H1 (cell line): ENCODE measurements at regions not wholly inside any gene's neighbourhood (a gene's known extent, or its start where the extent isn't known, plus 50 kb on each side); places are given as distances from the start of the nearest gene placed in this dataset.

ENCODE experiments used
- CTCF ChIA-PET: fragments of 300-600 bp; sonication (Branson Sonifier 250); formaldehyde crosslinking; loops from one replicate; lab custom pipeline; 2021; ENCODE audit not compliant: partially characterized antibody; lab: Charles Lee
- POLR2A ChIA-PET: fragments of 300-600 bp; sonication (Branson Sonifier 250); formaldehyde crosslinking; loops from one replicate; lab custom pipeline; 2021; ENCODE audit warnings: inconsistent platforms; ENCODE audit not compliant: partially characterized antibody; lab: Charles Lee
- DNase-seq, 2 experiments: peaks; one replicate each; pipeline versions ENCODE4 v3.0.0 to v3.0.0-alpha.2; 2010 to 2022; ENCODE audit warnings: low spot score in 2 of 2, low read depth in 1 of 2, mixed read lengths in 1 of 2
- FAIRE-seq: peaks from 2 replicates; lab custom pipeline; 2011; peaks lifted over from hg19 to GRCh38; lab: Jason Lieb, UNC
- H2AFZ ChIP-seq: 2 replicates; pipeline ENCODE4 v1.8.1; 2012; ENCODE audit warnings: low read length, inconsistent platforms
- H2AK5ac ChIP-seq: 2 replicates; pipeline ENCODE4 v1.6.1; 2013; ENCODE audit warnings: low read depth, low read length
- H2BK120ac ChIP-seq: replicated peaks from 2 replicates; pipeline ENCODE3; 2013; ENCODE audit warnings: low read depth, low read length, inconsistent platforms
- H2BK12ac ChIP-seq: 2 replicates; pipeline ENCODE4 v1.6.1; 2013; ENCODE audit warnings: low read depth, low read length
- H2BK15ac ChIP-seq: 2 replicates; pipeline ENCODE4 v1.6.1; 2013; ENCODE audit warnings: low read length
- H2BK20ac ChIP-seq: 2 replicates; pipeline ENCODE4 v1.6.1; 2013; ENCODE audit warnings: low read length
- H2BK5ac ChIP-seq: 2 replicates; pipeline ENCODE4 v1.6.1; 2013; ENCODE audit warnings: low read depth, low read length
- H3K14ac ChIP-seq: 2 replicates; pipeline ENCODE4 v1.6.1; 2013; ENCODE audit warnings: inconsistent platforms; ENCODE audit not compliant: insufficient read length
- H3K18ac ChIP-seq: 2 replicates; pipeline ENCODE4 v1.6.1; 2013; ENCODE audit warnings: low read length; ENCODE audit errors: extremely low read depth
- H3K23ac ChIP-seq: 2 replicates; pipeline ENCODE4 v1.6.1; 2013; ENCODE audit warnings: inconsistent platforms; ENCODE audit not compliant: insufficient read length
- H3K23me2 ChIP-seq: 2 replicates; pipeline ENCODE4 v1.6.1; 2013; ENCODE audit warnings: low read depth, low read length
- H3K27ac ChIP-seq: 2 replicates; pipeline ENCODE4 v1.6.1; 2011; ENCODE audit warnings: low read depth, low read length, inconsistent platforms
- H3K27me3 ChIP-seq, 4 experiments: replicated peaks in 1 of 4; 1 replicate in 1 of 4; 2 replicates in 3 of 4; pipeline versions ENCODE4 v1.6.1 to v1.8.1; 2011 to 2013; ENCODE audit warnings: low read length in 3 of 4, mild to moderate bottlenecking in 3 of 4, inconsistent platforms in 2 of 4, mixed read lengths in 2 of 4, moderate library complexity in 1 of 4; ENCODE audit not compliant: control insufficient read depth in 3 of 4, insufficient read depth in 3 of 4; ENCODE audit errors: extremely low read depth in 1 of 4
- H3K36me3 ChIP-seq, 4 experiments: 2 replicates each; pipeline versions ENCODE4 v1.6.1 to v1.8.1; 2011 to 2013; ENCODE audit warnings: mild to moderate bottlenecking in 4 of 4, low read length in 3 of 4, moderate library complexity in 2 of 4, control low read depth in 1 of 4, inconsistent platforms in 1 of 4; ENCODE audit not compliant: insufficient read depth in 4 of 4, control insufficient read depth in 2 of 4
- H3K4ac ChIP-seq: replicated peaks from 2 replicates; pipeline ENCODE3; 2013; ENCODE audit warnings: low read length, low read depth, mixed read lengths, inconsistent platforms; ENCODE audit not compliant: insufficient read length
- H3K4me1 ChIP-seq, 4 experiments: replicated peaks in 1 of 4; 1 replicate in 1 of 4; 2 replicates in 3 of 4; pipeline versions ENCODE4 v1.6.1 to v1.8.1; 2011 to 2013; ENCODE audit warnings: low read length in 3 of 4, inconsistent platforms in 2 of 4, mixed read lengths in 1 of 4; ENCODE audit not compliant: insufficient read depth in 4 of 4, control insufficient read depth in 3 of 4
- H3K4me2 ChIP-seq, 2 experiments: 2 replicates each; pipeline versions ENCODE4 v1.6.1 to v1.8.1; 2011 to 2013; ENCODE audit warnings: low read depth in 2 of 2, low read length in 2 of 2, control low read depth in 1 of 2, inconsistent platforms in 1 of 2, mild to moderate bottlenecking in 1 of 2; ENCODE audit not compliant: insufficient read depth in 1 of 2
- H3K4me3 ChIP-seq, 4 experiments: fragments of 200-600, 300-600 bp in 1 of 4; sonication (generic), shearing (Covaris generic), sonication (Bioruptor Twin) in 1 of 4; 2 replicates each; pipeline versions ENCODE4 v1.5.1 to v1.8.1; 2011 to 2016; ENCODE audit warnings: low read length in 4 of 4, low read depth in 3 of 4, control low read depth in 2 of 4, inconsistent platforms in 2 of 4, mild to moderate bottlenecking in 2 of 4, mixed read lengths in 1 of 4, moderate library complexity in 1 of 4; ENCODE audit not compliant: insufficient read depth in 2 of 4; ENCODE audit errors: extremely low read depth in 1 of 4
- H3K56ac ChIP-seq: replicated peaks from 2 replicates; pipeline ENCODE3; 2013; ENCODE audit warnings: low read depth, mild to moderate bottlenecking, mixed read lengths, low read length, inconsistent platforms; ENCODE audit not compliant: insufficient read length
- H3K79me1 ChIP-seq: 2 replicates; pipeline ENCODE4 v1.6.1; 2013; ENCODE audit warnings: low read depth, low read length, control low read depth
- H3K79me2 ChIP-seq, 2 experiments: 2 replicates each; pipeline versions ENCODE4 v1.6.1 to v1.8.1; 2012 to 2013; ENCODE audit warnings: low read length in 2 of 2, mild to moderate bottlenecking in 2 of 2, inconsistent platforms in 1 of 2; ENCODE audit not compliant: insufficient read depth in 2 of 2, control insufficient read depth in 1 of 2
- H3K9ac ChIP-seq, 4 experiments: replicated peaks in 1 of 4; 1 replicate in 1 of 4; 2 replicates in 3 of 4; pipeline versions ENCODE4 v1.6.1 to v1.8.1; 2011 to 2013; ENCODE audit warnings: low read depth in 3 of 4, low read length in 3 of 4, control low read depth in 2 of 4, mild to moderate bottlenecking in 2 of 4, moderate library complexity in 2 of 4, inconsistent platforms in 1 of 4; ENCODE audit errors: extremely low read depth in 1 of 4
- H3K9me3 ChIP-seq, 2 experiments: 2 replicates each; pipeline versions ENCODE4 v1.6.1 to v1.8.1; 2012 to 2013; ENCODE audit warnings: mild to moderate bottlenecking in 2 of 2, moderate library complexity in 2 of 2, control low read depth in 1 of 2, inconsistent platforms in 1 of 2, low read depth in 1 of 2, low read length in 1 of 2, mixed read lengths in 1 of 2; ENCODE audit not compliant: insufficient read depth in 2 of 2
- H4K20me1 ChIP-seq, 2 experiments: replicated peaks in 1 of 2; 2 replicates each; pipeline versions ENCODE3 to v1.8.1; 2011 to 2013; ENCODE audit warnings: inconsistent platforms in 2 of 2, low read length in 2 of 2, mild to moderate bottlenecking in 1 of 2; ENCODE audit not compliant: insufficient read depth in 2 of 2, control insufficient read depth in 1 of 2
- H4K5ac ChIP-seq: 2 replicates; pipeline ENCODE4 v1.6.1; 2013; ENCODE audit warnings: low read length, low read depth, mixed read lengths, inconsistent platforms; ENCODE audit not compliant: insufficient read length
- H4K8ac ChIP-seq: 2 replicates; pipeline ENCODE4 v1.8.0; 2013; ENCODE audit warnings: mild to moderate bottlenecking, moderate library complexity, low read length, inconsistent platforms; ENCODE audit not compliant: insufficient read depth; ENCODE audit errors: extremely low read depth
- H4K91ac ChIP-seq: replicated peaks from 2 replicates; pipeline ENCODE3; 2013; ENCODE audit warnings: low read length, mixed read lengths, inconsistent platforms; ENCODE audit not compliant: insufficient read length
- BCL11A ChIP-seq, 2 experiments: IDR thresholded peaks; one replicate each; pipeline ENCODE4 v1.6.1; 2011; ENCODE audit warnings: low read depth in 2 of 2, low read length in 2 of 2, mild to moderate bottlenecking in 2 of 2
- BRCA1 ChIP-seq: IDR thresholded peaks from 2 replicates; pipeline ENCODE4 v1.6.1; 2012; ENCODE audit warnings: low read depth, low read length, improper control_type of control experiment
- CTBP2 ChIP-seq: IDR thresholded peaks from 2 replicates; pipeline ENCODE4 v1.7.0; 2011; ENCODE audit warnings: borderline replicate concordance, mild to moderate bottlenecking, moderate library complexity, mixed read lengths, low read length; ENCODE audit not compliant: insufficient read depth, insufficient read length
- EGR1 ChIP-seq: IDR thresholded peaks from 2 replicates; pipeline ENCODE4 v1.6.1; 2011; ENCODE audit warnings: low read depth, low read length, borderline replicate concordance
- KDM5A ChIP-seq: fragments of 200-600 bp; IDR thresholded peaks from 2 replicates; pipeline ENCODE4 v1.7.1; 2012; ENCODE audit warnings: mild to moderate bottlenecking, low read length, inconsistent platforms, mixed read lengths
- NRF1 ChIP-seq: IDR thresholded peaks from 2 replicates; pipeline ENCODE4 v1.6.1; 2011; ENCODE audit warnings: mild to moderate bottlenecking, low read depth, low read length, improper control_type of control experiment
- POU5F1 ChIP-seq: IDR thresholded peaks from 2 replicates; pipeline ENCODE4 v1.6.1; 2011; ENCODE audit warnings: low read depth, mild to moderate bottlenecking, low read length, moderate library complexity
- RFX5 ChIP-seq: IDR thresholded peaks from 2 replicates; pipeline ENCODE4 v1.6.1; 2011; ENCODE audit warnings: low read depth, low read length, improper control_type of control experiment, borderline replicate concordance
- SP4 ChIP-seq: IDR thresholded peaks from 2 replicates; pipeline ENCODE4 v1.6.1; 2012; ENCODE audit warnings: low read length, inconsistent platforms
- TAF1 ChIP-seq: IDR thresholded peaks from 2 replicates; pipeline ENCODE4 v1.6.1; 2011; ENCODE audit warnings: mild to moderate bottlenecking, low read depth, low read length
- WGBS, 2 experiments: shearing (Covaris generic) in 1 of 2; methylation state at CpG; one replicate each; pipeline versions ENCODE4 v1.1.6 to v1.1.7; 2013 to 2015; ENCODE audit warnings: low lambda C conversion rate in 2 of 2, mixed read lengths in 2 of 2, inconsistent platforms in 1 of 2, low coverage in 1 of 2, missing lambda C conversion rate in 1 of 2; ENCODE audit not compliant: insufficient replicate concordance in 2 of 2, insufficient coverage in 1 of 2, insufficient read length in 1 of 2; ENCODE audit errors: extremely low coverage in 1 of 2, missing lambda C conversion rate in 1 of 2; 5-methylcytosine and 5-hydroxymethylcytosine counted together
- TF ChIP-seq, protein P1 (sequence below): IDR thresholded peaks from 2 replicates; pipeline ENCODE4 v1.6.1; 2011; ENCODE audit warnings: low read length, improper control_type of control experiment
- TF ChIP-seq, protein P2 (sequence below), 3 experiments: IDR thresholded peaks; 1 replicate in 2 of 3; 2 replicates in 1 of 3; pipeline versions ENCODE4 v1.5.1 to v1.6.1; 2011; ENCODE audit warnings: low read length in 3 of 3, mild to moderate bottlenecking in 3 of 3, inconsistent platforms in 2 of 3, low read depth in 1 of 3, moderate library complexity in 1 of 3; ENCODE audit not compliant: insufficient read depth in 1 of 3; ENCODE audit errors: control extremely low read depth in 1 of 3

DNA sequence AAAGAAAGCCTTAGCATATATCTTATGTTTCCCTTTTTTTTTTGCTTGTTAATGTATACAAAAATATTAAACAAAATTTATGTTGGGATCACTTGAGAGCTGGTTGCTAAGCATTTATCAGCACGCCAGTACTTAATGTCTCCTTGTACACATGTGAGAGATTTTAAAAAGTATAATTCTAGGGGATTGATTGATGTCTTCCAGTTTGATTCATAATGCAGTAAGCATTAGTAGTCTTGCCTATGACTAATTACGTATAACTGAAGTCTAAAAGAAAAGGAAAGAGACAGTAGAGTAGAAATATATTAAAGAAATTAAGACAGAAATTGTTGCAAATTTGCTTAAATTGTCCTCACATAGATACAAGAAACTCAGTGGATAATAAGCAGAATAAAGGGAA, 1630.4 kb upstream of the B3GALT2 start:
- Histone ChIP-seq H3K4me1 (no peaks in the 10 kb centered on the region), H3K18ac (no peak overlapping the region), H3K23me2 (no peaks in the 10 kb centered on the region), H3K79me1 (no peaks in the 10 kb centered on the region), H3K4ac (no peak overlapping the region), H3K9me3 (no peaks in the 10 kb centered on the region), H4K91ac (no peak overlapping the region), H4K20me1 (no peaks in the 10 kb centered on the region), H4K5ac (no peak overlapping the region), H3K14ac (no peak overlapping the region), H2AK5ac (no peak overlapping the region), H3K56ac (no peak overlapping the region), H3K23ac (no peak overlapping the region), H2AFZ (no peak overlapping the region), H3K27ac (no peak overlapping the region), H2BK5ac (no peak overlapping the region), H2BK15ac (no peak overlapping the region), H3K4me2 (no peak overlapping the region), H3K36me3 (no peaks in the 10 kb centered on the region), H2BK12ac (no peak overlapping the region), H3K4me3 (no peak overlapping the region), H3K27me3 (no peaks in the 10 kb centered on the region), H3K79me2 (no peaks in the 10 kb centered on the region), H2BK120ac (no peak overlapping the region), H4K8ac (no peak overlapping the region), H3K9ac (no peak overlapping the region), H2BK20ac (no peak overlapping the region)
- POLR2A ChIA-PET = no interaction called here
- no peak for DNase-seq
- 92% methylated on average over 2 of the region's 2 CpGs; no CpG with 5 or more reads in 1 of the 2 experiments for WGBS, 2 experiments
- CTCF ChIA-PET = interaction anchor here (2.7 kb wide), 1 partner anchor 28 kb away, joined by 8 read pairs; no protein-coding TSS in a partner anchor
- no peak for FAIRE-seq
- TF ChIP-seq, protein P1, sequence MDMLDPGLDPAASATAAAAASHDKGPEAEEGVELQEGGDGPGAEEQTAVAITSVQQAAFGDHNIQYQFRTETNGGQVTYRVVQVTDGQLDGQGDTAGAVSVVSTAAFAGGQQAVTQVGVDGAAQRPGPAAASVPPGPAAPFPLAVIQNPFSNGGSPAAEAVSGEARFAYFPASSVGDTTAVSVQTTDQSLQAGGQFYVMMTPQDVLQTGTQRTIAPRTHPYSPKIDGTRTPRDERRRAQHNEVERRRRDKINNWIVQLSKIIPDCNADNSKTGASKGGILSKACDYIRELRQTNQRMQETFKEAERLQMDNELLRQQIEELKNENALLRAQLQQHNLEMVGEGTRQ = no peak
- no peak for TF ChIP-seq SP4
- no peak for TF ChIP-seq EGR1
- no peak for TF ChIP-seq RFX5
- TF ChIP-seq BCL11A (IDR thresholded peaks at IDR 0.05; ENCODE audit: low read depth in 2 of 2, low read length in 2 of 2) = no peak
- no peak for TF ChIP-seq CTBP2
- TF ChIP-seq BRCA1 = no peak
- no peak for TF ChIP-seq POU5F1
- TF ChIP-seq NRF1 = no peak
- no peak for TF ChIP-seq TAF1
- no peak for TF ChIP-seq KDM5A
- TF ChIP-seq, protein P2, sequence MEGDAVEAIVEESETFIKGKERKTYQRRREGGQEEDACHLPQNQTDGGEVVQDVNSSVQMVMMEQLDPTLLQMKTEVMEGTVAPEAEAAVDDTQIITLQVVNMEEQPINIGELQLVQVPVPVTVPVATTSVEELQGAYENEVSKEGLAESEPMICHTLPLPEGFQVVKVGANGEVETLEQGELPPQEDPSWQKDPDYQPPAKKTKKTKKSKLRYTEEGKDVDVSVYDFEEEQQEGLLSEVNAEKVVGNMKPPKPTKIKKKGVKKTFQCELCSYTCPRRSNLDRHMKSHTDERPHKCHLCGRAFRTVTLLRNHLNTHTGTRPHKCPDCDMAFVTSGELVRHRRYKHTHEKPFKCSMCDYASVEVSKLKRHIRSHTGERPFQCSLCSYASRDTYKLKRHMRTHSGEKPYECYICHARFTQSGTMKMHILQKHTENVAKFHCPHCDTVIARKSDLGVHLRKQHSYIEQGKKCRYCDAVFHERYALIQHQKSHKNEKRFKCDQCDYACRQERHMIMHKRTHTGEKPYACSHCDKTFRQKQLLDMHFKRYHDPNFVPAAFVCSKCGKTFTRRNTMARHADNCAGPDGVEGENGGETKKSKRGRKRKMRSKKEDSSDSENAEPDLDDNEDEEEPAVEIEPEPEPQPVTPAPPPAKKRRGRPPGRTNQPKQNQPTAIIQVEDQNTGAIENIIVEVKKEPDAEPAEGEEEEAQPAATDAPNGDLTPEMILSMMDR (IDR thresholded peaks at IDR 0.05; ENCODE audit: control extremely low read depth in 1 of 3, insufficient read depth in 1 of 3, low read depth in 1 of 3, low read length in 3 of 3) = no peak
